H9 (cell line): ENCODE measurements at regions not wholly inside any gene's neighbourhood (a gene's known extent, or its start where the extent isn't known, plus 50 kb on each side); places are given as distances from the start of the nearest gene placed in this dataset.
A peak's percentile ranks its signal among the peaks of the same experiment; 100 is the strongest.

Experiments used
- DNase-seq: peaks from one replicate; pipeline ENCODE4 v3.0.0-alpha.2; 2017
- H2AFZ ChIP-seq: one replicate; pipeline ENCODE4 v1.6.1; 2013; ENCODE audit warnings: mild to moderate bottlenecking, low read length, control low read depth, moderate library complexity
- H2AK5ac ChIP-seq: 2 replicates; pipeline ENCODE4 v1.6.1; 2013; ENCODE audit warnings: low read length, control low read depth, mixed read lengths; ENCODE audit not compliant: insufficient read length
- H2BK120ac ChIP-seq: one replicate; pipeline ENCODE4 v1.6.1; 2013; ENCODE audit warnings: low read depth, mild to moderate bottlenecking, low read length, control low read depth, inconsistent platforms; ENCODE audit not compliant: poor library complexity, severe bottlenecking
- H2BK12ac ChIP-seq: 2 replicates; pipeline ENCODE4 v1.6.1; 2013; ENCODE audit warnings: low read length, control low read depth, mixed read lengths, low read depth; ENCODE audit not compliant: insufficient read length
- H2BK15ac ChIP-seq: 2 replicates; pipeline ENCODE4 v1.6.1; 2013; ENCODE audit warnings: low read depth, low read length, control low read depth
- H2BK20ac ChIP-seq: one replicate; pipeline ENCODE4 v1.6.1; 2013; ENCODE audit warnings: low read depth, mild to moderate bottlenecking, low read length, control low read depth, inconsistent platforms; ENCODE audit not compliant: poor library complexity, severe bottlenecking
- H2BK5ac ChIP-seq: 2 replicates; pipeline ENCODE4 v1.6.1; 2013; ENCODE audit warnings: low read length, control low read depth, mixed read lengths; ENCODE audit not compliant: insufficient read length
- H3K14ac ChIP-seq: 2 replicates; pipeline ENCODE4 v1.6.1; 2013; ENCODE audit warnings: low read length, control low read depth; ENCODE audit not compliant: insufficient read depth
- H3K18ac ChIP-seq: 2 replicates; pipeline ENCODE4 v1.6.1; 2013; ENCODE audit warnings: low read depth, mild to moderate bottlenecking, mixed read lengths, low read length, control low read depth; ENCODE audit not compliant: insufficient read length
- H3K23ac ChIP-seq: 2 replicates; pipeline ENCODE4 v1.6.1; 2013; ENCODE audit warnings: low read length, control low read depth, mixed read lengths, low read depth; ENCODE audit not compliant: insufficient read length
- H3K23me2 ChIP-seq: 2 replicates; pipeline ENCODE4 v1.6.1; 2013; ENCODE audit warnings: low read depth, mild to moderate bottlenecking, mixed read lengths, low read length, control low read depth; ENCODE audit not compliant: insufficient read length, poor library complexity, severe bottlenecking
- H3K27ac ChIP-seq: 2 replicates; pipeline ENCODE4 v1.5.1; 2013; ENCODE audit warnings: low read length, control low read depth, mixed read lengths, low read depth; ENCODE audit not compliant: insufficient read length
- H3K27me3 ChIP-seq: 2 replicates; pipeline ENCODE4 v1.6.1; 2013; ENCODE audit warnings: low read length, control low read depth, inconsistent platforms; ENCODE audit not compliant: insufficient read depth
- H3K4ac ChIP-seq: 2 replicates; pipeline ENCODE4 v1.6.1; 2013; ENCODE audit warnings: low read depth, mild to moderate bottlenecking, control low read depth, inconsistent platforms, low read length, moderate library complexity
- H3K4me1 ChIP-seq: 2 replicates; pipeline ENCODE4 v1.6.1; 2013; ENCODE audit warnings: low read length, control low read depth, inconsistent platforms; ENCODE audit not compliant: insufficient read depth
- H3K4me2 ChIP-seq: 2 replicates; pipeline ENCODE4 v1.6.1; 2013; ENCODE audit warnings: low read length, control low read depth, mixed read lengths; ENCODE audit not compliant: insufficient read length, insufficient read depth
- H3K56ac ChIP-seq: 2 replicates; pipeline ENCODE4 v1.6.1; 2013; ENCODE audit warnings: low read depth, mild to moderate bottlenecking, mixed read lengths, low read length, control low read depth; ENCODE audit not compliant: insufficient read length
- H3K79me1 ChIP-seq: 2 replicates; pipeline ENCODE4 v1.6.1; 2013; ENCODE audit warnings: low read depth, mild to moderate bottlenecking, moderate library complexity, low read length, control low read depth, inconsistent platforms; ENCODE audit not compliant: insufficient read depth, poor library complexity, severe bottlenecking
- H3K79me2 ChIP-seq: 2 replicates; pipeline ENCODE4 v1.6.1; 2013; ENCODE audit warnings: low read length, control low read depth, inconsistent platforms; ENCODE audit not compliant: insufficient read depth
- H3K9ac ChIP-seq: 2 replicates; pipeline ENCODE4 v1.6.1; 2013; ENCODE audit warnings: low read length, control low read depth, mixed read lengths; ENCODE audit not compliant: insufficient read length; ENCODE audit errors: extremely low read depth
- H3K9me3 ChIP-seq: one replicate; pipeline ENCODE4 v1.6.1; 2013; ENCODE audit warnings: low read depth, low read length, inconsistent platforms; ENCODE audit not compliant: control insufficient read depth
- H3T11ph ChIP-seq: one replicate; pipeline ENCODE4 v1.6.1; 2013; ENCODE audit warnings: mild to moderate bottlenecking, low read length, control low read depth, inconsistent platforms
- H4K20me1 ChIP-seq: one replicate; pipeline ENCODE4 v1.6.1; 2013; ENCODE audit not compliant: control insufficient read depth, insufficient read length, insufficient read depth
- H4K5ac ChIP-seq: 2 replicates; pipeline ENCODE4 v1.6.1; 2013; ENCODE audit warnings: low read depth, mild to moderate bottlenecking, mixed read lengths, low read length, control low read depth; ENCODE audit not compliant: insufficient read length
- H4K8ac ChIP-seq: replicated peaks from 2 replicates; pipeline ENCODE4 v1.6.1; 2013; ENCODE audit warnings: low read length, control low read depth, mixed read lengths, low read depth; ENCODE audit not compliant: insufficient read length
- H4K91ac ChIP-seq: 2 replicates; pipeline ENCODE4 v1.6.1; 2013; ENCODE audit warnings: low read depth, mild to moderate bottlenecking, moderate library complexity, mixed read lengths, low read length, control low read depth; ENCODE audit not compliant: insufficient read length
- H3K27ac Mint-ChIP-seq, 3 experiments: 2 replicates in 2 of 3; 3 replicates in 1 of 3; pipeline ENCODE4 v1.8.0; 2020 to 2021; ENCODE audit warnings: mixed read lengths in 3 of 3, mild to moderate bottlenecking in 1 of 3, moderate library complexity in 1 of 3
- H3K27me3 Mint-ChIP-seq: 2 replicates; pipeline ENCODE4 v1.8.0; 2021; ENCODE audit warnings: low read depth, mild to moderate bottlenecking, moderate library complexity, mixed read lengths
- H3K36me3 Mint-ChIP-seq, 3 experiments: 2 replicates in 2 of 3; 3 replicates in 1 of 3; pipeline ENCODE4 v1.8.0; 2020 to 2021; ENCODE audit warnings: low read depth in 3 of 3, mixed read lengths in 3 of 3; ENCODE audit not compliant: insufficient read depth in 1 of 3
- H3K4me1 Mint-ChIP-seq, 2 experiments: 2 replicates each; pipeline ENCODE4 v1.8.0; 2020; ENCODE audit warnings: mixed read lengths in 2 of 2
- H3K4me3 Mint-ChIP-seq, 2 experiments: 2 replicates in 1 of 2; 3 replicates in 1 of 2; pipeline ENCODE4 v1.8.0; 2020 to 2021; ENCODE audit warnings: mild to moderate bottlenecking in 2 of 2, mixed read lengths in 2 of 2, moderate library complexity in 1 of 2
- H3K9me3 Mint-ChIP-seq, 2 experiments: 2 replicates in 1 of 2; 3 replicates in 1 of 2; pipeline ENCODE4 v1.8.0; 2020; ENCODE audit warnings: mild to moderate bottlenecking in 2 of 2, mixed read lengths in 2 of 2, moderate library complexity in 1 of 2
- WGBS: extraction: QIAGEN DNeasy Blood & Tissue Kit; methylation state at CpG from one replicate; pipeline ENCODE4 v1.1.7; 2013; ENCODE audit warnings: missing lambda C conversion rate, low lambda C conversion rate, mixed read lengths; ENCODE audit not compliant: insufficient read length; ENCODE audit errors: extremely low coverage; 5-methylcytosine and 5-hydroxymethylcytosine counted together
- TF ChIP-seq, protein P1 (sequence below): fragments of 200-600 bp; sonication (generic); conservative IDR thresholded peaks from 3 replicates; pipeline ENCODE4 v1.8.0; 2021; ENCODE audit warnings: antibody characterized with exemption, mild to moderate bottlenecking

DNA sequence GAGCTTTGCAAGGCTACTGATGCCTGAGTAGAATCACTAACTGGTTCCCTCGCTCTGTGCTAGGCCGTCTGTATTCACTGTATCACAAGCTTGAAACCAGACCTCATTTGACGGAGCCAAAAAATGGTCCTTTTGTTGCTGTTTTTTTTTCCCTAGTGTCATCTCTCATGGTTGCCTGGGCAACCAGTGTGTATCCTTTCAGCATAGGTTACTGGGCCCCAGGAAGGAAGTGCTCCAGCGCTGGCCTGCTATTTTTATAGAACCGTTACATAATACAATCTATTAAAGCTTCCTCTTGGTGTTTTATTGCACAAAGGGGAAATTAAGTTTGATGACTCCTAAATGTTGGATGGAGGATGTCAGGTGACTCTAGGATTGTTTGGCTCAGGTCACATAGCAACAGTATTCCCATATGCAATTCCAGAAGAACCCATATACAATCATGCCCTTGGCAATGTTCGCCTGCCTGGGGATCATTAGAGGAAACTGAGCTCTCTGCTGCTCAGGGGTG, 220.4 kb downstream of the SPRY1 start:
- Histone ChIP-seq H3K9me3 (no peaks in the 10 kb centered on the region), H3K79me2 (no peaks in the 10 kb centered on the region), H4K20me1 (no peaks in the 10 kb centered on the region), H4K91ac (no peak overlapping the region), H3K56ac (no peak overlapping the region), H3K27ac (no peak overlapping the region), H4K8ac (no peak overlapping the region), H3K18ac (no peak overlapping the region), H3K4me1 (no peaks in the 10 kb centered on the region), H2BK120ac (no peak overlapping the region), H3K23me2 (no peaks in the 10 kb centered on the region), H3K14ac (no peak overlapping the region), H2BK15ac (no peak overlapping the region), H2BK12ac (no peak overlapping the region), H3K4ac (no peak overlapping the region), H2BK20ac (no peak overlapping the region), H4K5ac (no peak overlapping the region), H2AFZ (no peak overlapping the region), H3K4me2 (no peak overlapping the region), H3K23ac (no peak overlapping the region), H3K79me1 (no peaks in the 10 kb centered on the region), H2AK5ac (no peak overlapping the region), H3K9ac (no peak overlapping the region), H3K27me3 (no peaks in the 10 kb centered on the region), H2BK5ac (no peak overlapping the region), H3T11ph (no peak overlapping the region)
- no peaks in the 10 kb centered on the region; the same call in 1 of the 2 replicates for H3K27me3 Mint-ChIP-seq
- DNase-seq = no peak
- no peaks in the 10 kb centered on the region for H3K36me3 Mint-ChIP-seq
- no peak overlapping the region for H3K4me3 Mint-ChIP-seq
- H3K9me3 Mint-ChIP-seq = no peaks in the 10 kb centered on the region
- WGBS = no CpG with 5 or more reads among the region's 6 CpGs
- peak overlapping the region in 1 of 3 experiments; percentile 55; a peak in 2 of 7 replicates for H3K27ac Mint-ChIP-seq
- TF ChIP-seq, protein P1, sequence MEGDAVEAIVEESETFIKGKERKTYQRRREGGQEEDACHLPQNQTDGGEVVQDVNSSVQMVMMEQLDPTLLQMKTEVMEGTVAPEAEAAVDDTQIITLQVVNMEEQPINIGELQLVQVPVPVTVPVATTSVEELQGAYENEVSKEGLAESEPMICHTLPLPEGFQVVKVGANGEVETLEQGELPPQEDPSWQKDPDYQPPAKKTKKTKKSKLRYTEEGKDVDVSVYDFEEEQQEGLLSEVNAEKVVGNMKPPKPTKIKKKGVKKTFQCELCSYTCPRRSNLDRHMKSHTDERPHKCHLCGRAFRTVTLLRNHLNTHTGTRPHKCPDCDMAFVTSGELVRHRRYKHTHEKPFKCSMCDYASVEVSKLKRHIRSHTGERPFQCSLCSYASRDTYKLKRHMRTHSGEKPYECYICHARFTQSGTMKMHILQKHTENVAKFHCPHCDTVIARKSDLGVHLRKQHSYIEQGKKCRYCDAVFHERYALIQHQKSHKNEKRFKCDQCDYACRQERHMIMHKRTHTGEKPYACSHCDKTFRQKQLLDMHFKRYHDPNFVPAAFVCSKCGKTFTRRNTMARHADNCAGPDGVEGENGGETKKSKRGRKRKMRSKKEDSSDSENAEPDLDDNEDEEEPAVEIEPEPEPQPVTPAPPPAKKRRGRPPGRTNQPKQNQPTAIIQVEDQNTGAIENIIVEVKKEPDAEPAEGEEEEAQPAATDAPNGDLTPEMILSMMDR = no peak
- peaks cover 22 to 27% of the 10 kb centered on the region in 2 experiments for H3K4me1 Mint-ChIP-seq
